AG04450 (cell line): ENCODE measurements at regions not wholly inside any gene's neighbourhood (a gene's known extent, or its start where the extent isn't known, plus 50 kb on each side); places are given as distances from the start of the nearest gene placed in this dataset.

ENCODE experiments used
- CTCF ChIA-PET: fragments of 300-600, 350-600 bp; formaldehyde crosslinking; extraction: SDS; loops from one replicate; lab custom pipeline; 2022; ENCODE audit warnings: antibody characterized with exemption, inconsistent platforms; lab: Charles Lee
- POLR2A ChIA-PET: fragments of 350-600 bp; formaldehyde crosslinking; extraction: SDS; loops from one replicate; lab custom pipeline; 2021; ENCODE audit warnings: antibody characterized with exemption, inconsistent platforms; lab: Yijun Ruan, JAX
- DNase-seq: peaks from one replicate; pipeline ENCODE4 v3.0.0-alpha.2; 2011; ENCODE audit warnings: low read depth, low spot score
- H3K27ac ChIP-seq: one replicate; pipeline ENCODE4 v1.5.1; 2012; ENCODE audit warnings: low read depth, low read length, control low read depth
- H3K27me3 ChIP-seq: one replicate; pipeline ENCODE4 v1.6.0; 2012; ENCODE audit warnings: low read length; ENCODE audit not compliant: control insufficient read depth, insufficient read depth
- H3K4me3 ChIP-seq: 2 replicates; pipeline ENCODE4 v1.5.1; 2011; ENCODE audit warnings: mild to moderate bottlenecking, low read depth, low read length, control low read depth
- H3K9me3 ChIP-seq: 2 replicates; pipeline ENCODE4 v1.5.1; 2012; ENCODE audit warnings: low read length; ENCODE audit not compliant: control insufficient read depth, insufficient read depth
- TF ChIP-seq, protein P1 (sequence below): IDR thresholded peaks from 2 replicates; pipeline ENCODE4 v1.5.1; 2011; ENCODE audit warnings: low read depth, low read length, control low read depth, inconsistent platforms

DNA sequence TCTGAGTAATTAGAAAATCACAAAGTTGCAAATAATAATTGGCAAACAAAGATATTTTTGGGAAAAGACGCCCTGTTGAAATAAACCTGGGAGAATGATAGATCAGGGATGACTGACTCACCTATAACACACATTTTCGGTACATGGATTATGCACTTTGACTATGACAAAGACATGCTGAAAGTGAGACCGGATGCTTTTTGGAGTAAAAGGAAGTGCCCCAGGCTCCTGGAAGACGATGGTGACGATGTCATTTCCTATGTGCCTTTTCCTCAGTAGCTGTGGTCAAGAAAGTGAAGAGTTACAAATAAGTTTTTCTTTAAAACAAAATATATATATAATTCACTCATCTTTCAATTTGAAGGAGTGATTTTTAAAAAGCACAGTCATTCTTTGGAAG is 158.7 kb downstream of the SIPA1L2 start:
- TF ChIP-seq, protein P1, sequence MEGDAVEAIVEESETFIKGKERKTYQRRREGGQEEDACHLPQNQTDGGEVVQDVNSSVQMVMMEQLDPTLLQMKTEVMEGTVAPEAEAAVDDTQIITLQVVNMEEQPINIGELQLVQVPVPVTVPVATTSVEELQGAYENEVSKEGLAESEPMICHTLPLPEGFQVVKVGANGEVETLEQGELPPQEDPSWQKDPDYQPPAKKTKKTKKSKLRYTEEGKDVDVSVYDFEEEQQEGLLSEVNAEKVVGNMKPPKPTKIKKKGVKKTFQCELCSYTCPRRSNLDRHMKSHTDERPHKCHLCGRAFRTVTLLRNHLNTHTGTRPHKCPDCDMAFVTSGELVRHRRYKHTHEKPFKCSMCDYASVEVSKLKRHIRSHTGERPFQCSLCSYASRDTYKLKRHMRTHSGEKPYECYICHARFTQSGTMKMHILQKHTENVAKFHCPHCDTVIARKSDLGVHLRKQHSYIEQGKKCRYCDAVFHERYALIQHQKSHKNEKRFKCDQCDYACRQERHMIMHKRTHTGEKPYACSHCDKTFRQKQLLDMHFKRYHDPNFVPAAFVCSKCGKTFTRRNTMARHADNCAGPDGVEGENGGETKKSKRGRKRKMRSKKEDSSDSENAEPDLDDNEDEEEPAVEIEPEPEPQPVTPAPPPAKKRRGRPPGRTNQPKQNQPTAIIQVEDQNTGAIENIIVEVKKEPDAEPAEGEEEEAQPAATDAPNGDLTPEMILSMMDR = no peak
- CTCF ChIA-PET = no interaction called here
- Histone ChIP-seq H3K27ac (no peak overlapping the region), H3K9me3 (no peaks in the 10 kb centered on the region), H3K4me3 (no peak overlapping the region), H3K27me3 (no peaks in the 10 kb centered on the region)
- DNase-seq = no peak
- POLR2A ChIA-PET = no interaction called here

DNA sequence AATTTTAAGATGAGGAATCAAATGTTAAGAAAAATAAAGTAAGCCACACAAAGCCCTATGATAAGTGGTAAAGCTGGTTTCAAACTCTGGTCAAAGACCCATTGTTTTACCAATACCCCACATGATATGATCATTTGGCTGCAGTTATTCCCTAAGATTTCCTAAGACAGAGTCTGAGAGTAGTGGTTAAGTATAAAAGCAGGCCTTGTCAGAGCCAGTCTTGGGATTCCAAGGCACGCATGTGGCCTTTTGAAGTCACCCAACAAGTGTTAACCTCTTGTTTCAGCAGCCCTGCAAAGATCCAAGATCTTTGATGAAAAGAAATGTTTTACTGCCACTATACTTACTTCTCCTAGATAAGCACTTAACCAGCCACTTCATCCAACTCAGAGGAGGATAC is 159.2 kb downstream of the SIPA1L2 start:
- no peaks in the 10 kb centered on the region for H3K27me3 ChIP-seq
- no peak for DNase-seq
- ChIA-PET CTCF (no interaction called here), POLR2A (no interaction called here)
- no peak overlapping the region for H3K27ac ChIP-seq
- TF ChIP-seq, protein P1 = no peak
- no peak overlapping the region for H3K4me3 ChIP-seq
- H3K9me3 ChIP-seq = no peaks in the 10 kb centered on the region

DNA sequence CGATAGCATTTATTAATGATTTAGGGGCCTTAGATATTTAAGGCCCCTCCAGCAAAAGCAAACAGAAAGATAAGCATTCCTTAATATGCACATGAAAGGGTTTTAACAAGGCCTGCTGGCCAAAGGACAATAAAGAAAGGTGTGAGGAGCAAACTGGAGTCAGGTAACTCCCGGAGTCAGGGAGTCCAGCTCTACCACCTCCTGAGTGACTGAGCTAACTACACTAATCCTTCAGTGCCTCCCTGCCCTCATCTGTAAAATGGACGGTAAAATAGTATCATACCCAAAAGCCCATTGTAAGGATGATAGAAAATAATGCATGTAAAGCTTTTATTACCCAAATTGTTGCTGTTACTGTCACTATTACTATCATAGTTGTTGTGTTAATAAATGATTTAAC is 161.7 kb downstream of the SIPA1L2 start:
- ChIA-PET POLR2A (no interaction called here), CTCF (no interaction called here)
- no peak for DNase-seq
- H3K4me3 ChIP-seq = no peak overlapping the region
- H3K27ac ChIP-seq = no peak overlapping the region
- TF ChIP-seq, protein P1 = no peak
- no peaks in the 10 kb centered on the region for H3K27me3 ChIP-seq
- no peaks in the 10 kb centered on the region for H3K9me3 ChIP-seq

DNA sequence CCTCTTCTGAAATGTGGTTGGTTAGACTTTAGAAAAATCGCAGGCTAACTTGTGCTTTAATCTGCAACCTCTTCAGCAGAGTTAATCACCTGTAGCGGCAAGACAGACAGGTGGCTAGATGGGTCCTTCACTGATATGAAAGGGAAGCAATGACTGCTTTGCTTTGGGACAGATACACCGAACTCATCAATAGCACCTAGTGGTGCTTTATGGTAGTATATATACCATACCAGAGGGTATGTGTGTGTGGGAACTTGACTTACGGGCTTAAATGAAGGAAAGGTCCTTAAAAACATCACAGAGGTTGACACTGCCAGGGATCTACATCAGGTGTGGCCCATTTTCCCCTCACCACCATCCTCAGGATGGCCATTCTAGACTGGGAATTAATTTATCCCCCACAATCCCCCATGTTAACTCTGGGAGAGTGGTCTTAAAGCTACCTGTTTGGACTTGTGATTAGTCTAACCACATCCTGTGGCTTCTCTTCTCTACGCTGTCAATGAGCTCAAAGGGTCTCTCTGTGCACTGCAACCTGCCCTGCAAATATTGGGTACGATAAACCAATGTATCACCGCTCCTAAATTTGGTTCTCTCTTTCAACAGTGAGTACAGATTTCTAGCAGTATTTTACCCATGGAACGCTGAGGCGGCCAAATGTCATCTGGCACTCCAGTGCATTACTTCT is 162.7 kb downstream of the SIPA1L2 start:
- no peak for DNase-seq
- Histone ChIP-seq H3K27me3 (no peaks in the 10 kb centered on the region), H3K9me3 (no peaks in the 10 kb centered on the region), H3K4me3 (no peak overlapping the region), H3K27ac (no peak overlapping the region)
- ChIA-PET CTCF (no interaction called here), POLR2A (no interaction called here)
- TF ChIP-seq, protein P1 = no peak; the same call in 1 of the 2 replicates

DNA sequence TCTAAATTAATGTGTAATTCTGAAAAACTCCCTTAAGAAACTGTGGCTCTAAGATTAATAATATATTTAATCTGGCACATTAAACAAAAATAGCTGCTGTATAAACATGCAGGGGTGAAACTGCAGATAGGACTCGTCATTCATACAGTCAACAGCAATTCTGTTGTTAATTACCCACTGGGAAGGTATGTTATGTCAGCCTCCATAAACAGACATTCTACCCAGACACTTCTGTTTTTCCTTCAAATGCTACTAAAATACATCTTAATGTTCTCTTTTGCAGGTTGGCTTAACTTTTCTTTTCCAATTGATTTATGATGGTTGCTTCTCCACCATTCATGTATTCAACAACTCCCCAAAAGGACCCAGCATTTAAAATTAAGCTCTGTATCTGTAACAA is 165.6 kb downstream of the SIPA1L2 start:
- no peak overlapping the region for H3K27ac ChIP-seq
- no peaks in the 10 kb centered on the region for H3K9me3 ChIP-seq
- no peaks in the 10 kb centered on the region for H3K27me3 ChIP-seq
- ChIA-PET POLR2A (no interaction called here), CTCF (interaction anchor here (1.3 kb wide), 1 partner anchor 14 kb away, joined by 3 read pairs; no protein-coding TSS in a partner anchor)
- DNase-seq = no peak
- TF ChIP-seq, protein P1 = no peak
- H3K4me3 ChIP-seq = no peak overlapping the region
